ENCODE measurements at regions not wholly inside any gene's neighbourhood (a gene's known extent, or its start where the extent isn't known, plus 50 kb on each side); places are given as distances from the start of the nearest gene placed in this dataset.

DNA sequence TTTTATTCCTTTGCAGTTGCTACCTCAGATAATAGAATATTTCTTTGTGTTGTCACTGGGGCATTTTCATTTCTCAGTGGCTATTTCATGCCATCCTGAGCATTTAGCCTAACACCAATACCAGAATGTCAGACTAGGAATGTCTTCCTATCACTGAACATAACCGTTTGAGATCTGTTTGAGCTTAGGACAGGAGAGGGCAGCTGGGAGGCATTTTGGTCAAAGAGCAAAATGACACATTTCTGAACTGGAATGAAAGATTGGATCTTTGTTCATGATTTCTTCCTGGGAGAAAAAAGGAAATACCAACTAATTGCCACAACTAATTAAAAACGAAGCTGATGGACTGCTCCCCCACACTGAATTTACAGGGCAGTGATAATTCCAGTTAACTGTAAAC lies 921.3 kb upstream of the NR2F2 start:
- TF ChIP-seq, protein P1, sequence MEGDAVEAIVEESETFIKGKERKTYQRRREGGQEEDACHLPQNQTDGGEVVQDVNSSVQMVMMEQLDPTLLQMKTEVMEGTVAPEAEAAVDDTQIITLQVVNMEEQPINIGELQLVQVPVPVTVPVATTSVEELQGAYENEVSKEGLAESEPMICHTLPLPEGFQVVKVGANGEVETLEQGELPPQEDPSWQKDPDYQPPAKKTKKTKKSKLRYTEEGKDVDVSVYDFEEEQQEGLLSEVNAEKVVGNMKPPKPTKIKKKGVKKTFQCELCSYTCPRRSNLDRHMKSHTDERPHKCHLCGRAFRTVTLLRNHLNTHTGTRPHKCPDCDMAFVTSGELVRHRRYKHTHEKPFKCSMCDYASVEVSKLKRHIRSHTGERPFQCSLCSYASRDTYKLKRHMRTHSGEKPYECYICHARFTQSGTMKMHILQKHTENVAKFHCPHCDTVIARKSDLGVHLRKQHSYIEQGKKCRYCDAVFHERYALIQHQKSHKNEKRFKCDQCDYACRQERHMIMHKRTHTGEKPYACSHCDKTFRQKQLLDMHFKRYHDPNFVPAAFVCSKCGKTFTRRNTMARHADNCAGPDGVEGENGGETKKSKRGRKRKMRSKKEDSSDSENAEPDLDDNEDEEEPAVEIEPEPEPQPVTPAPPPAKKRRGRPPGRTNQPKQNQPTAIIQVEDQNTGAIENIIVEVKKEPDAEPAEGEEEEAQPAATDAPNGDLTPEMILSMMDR (IDR thresholded peaks at IDR 0.05; ENCODE audit: low read depth, low read length, poor library complexity, severe bottlenecking), result no peak
- TF ChIP-seq EZH2phosphoT487 (IDR thresholded peaks at IDR 0.05; ENCODE audit: borderline replicate concordance, low read length), result no peak

Measured in DOHH2 (cell line).